Fibroblast of pulmonary artery (primary cell): ENCODE measurements at regions not wholly inside any gene's neighbourhood (a gene's known extent, or its start where the extent isn't known, plus 50 kb on each side); places are given as distances from the start of the nearest gene placed in this dataset.

Experiments
- DNase-seq: peaks from one replicate; pipeline ENCODE4 v3.0.0-alpha.2; 2010; ENCODE audit warnings: low read depth
- H3K4me3 ChIP-seq: replicated peaks from 2 replicates; pipeline ENCODE4 v1.5.1; 2011; ENCODE audit warnings: low read depth, mild to moderate bottlenecking, control low read depth, low read length, moderate library complexity
- TF ChIP-seq, protein P1 (sequence below): IDR thresholded peaks from 2 replicates; pipeline ENCODE4 v1.5.1; 2011; ENCODE audit warnings: mild to moderate bottlenecking, control low read depth, low read length, inconsistent platforms; ENCODE audit errors: missing control alignments

DNA sequence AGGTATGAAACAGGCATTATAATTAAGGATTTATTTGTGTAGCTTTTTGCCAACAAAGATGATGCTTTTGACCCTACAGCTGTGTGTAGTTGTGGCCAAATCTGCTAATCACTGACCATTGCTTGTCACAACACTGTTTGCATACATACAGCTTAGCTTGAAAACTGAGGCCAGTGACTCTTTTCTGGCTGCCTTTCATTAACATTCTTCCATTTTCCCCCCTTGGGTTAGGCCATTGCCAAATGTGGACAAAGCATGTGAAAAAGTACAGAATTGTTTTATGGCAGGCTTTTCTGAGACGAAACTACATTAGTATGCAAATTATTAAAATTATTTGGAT lies 263.3 kb downstream of the SLC16A7 start:
- no peak for DNase-seq
- TF ChIP-seq, protein P1, sequence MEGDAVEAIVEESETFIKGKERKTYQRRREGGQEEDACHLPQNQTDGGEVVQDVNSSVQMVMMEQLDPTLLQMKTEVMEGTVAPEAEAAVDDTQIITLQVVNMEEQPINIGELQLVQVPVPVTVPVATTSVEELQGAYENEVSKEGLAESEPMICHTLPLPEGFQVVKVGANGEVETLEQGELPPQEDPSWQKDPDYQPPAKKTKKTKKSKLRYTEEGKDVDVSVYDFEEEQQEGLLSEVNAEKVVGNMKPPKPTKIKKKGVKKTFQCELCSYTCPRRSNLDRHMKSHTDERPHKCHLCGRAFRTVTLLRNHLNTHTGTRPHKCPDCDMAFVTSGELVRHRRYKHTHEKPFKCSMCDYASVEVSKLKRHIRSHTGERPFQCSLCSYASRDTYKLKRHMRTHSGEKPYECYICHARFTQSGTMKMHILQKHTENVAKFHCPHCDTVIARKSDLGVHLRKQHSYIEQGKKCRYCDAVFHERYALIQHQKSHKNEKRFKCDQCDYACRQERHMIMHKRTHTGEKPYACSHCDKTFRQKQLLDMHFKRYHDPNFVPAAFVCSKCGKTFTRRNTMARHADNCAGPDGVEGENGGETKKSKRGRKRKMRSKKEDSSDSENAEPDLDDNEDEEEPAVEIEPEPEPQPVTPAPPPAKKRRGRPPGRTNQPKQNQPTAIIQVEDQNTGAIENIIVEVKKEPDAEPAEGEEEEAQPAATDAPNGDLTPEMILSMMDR, result no peak
- no peak overlapping the region for H3K4me3 ChIP-seq

DNA sequence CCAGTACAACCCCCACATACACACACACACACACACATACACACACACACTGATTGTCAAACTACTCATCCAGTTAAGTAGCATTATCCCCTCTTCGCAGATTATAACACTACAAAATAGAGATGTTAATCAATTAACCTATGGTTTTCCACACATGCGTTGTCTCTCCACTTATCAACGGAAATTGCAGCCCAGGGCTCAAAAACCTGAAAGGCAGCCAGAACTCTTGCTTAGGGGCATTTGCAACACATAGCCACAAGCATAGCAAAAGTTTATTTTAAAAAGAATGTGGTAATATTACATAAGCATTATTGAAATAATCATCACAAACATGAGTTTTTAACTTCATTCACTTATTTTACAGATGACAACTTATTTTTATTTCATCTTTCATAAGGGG lies 265.8 kb downstream of the SLC16A7 start:
- TF ChIP-seq, protein P1, result no peak
- H3K4me3 ChIP-seq, result no peak overlapping the region
- no peak for DNase-seq

DNA sequence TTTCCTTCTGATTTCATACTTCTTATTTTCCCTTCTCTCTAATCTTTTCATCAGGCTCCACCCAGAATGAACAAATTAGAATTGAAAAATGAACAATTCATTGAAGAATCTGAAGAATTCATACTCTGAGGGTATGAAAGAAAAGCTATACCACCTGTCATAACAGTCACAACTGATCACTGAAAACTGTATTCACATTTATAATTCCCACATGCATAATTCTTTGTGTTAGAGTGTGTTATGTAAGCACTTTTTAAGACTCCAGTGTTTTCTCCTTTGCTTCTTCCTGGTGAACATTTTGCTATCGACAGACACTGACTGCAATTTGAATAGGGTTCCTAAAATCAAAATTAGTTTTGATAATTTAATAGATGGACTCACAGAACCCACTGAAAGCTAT lies 271.2 kb downstream of the SLC16A7 start:
- no peak overlapping the region for H3K4me3 ChIP-seq
- DNase-seq, result no peak
- TF ChIP-seq, protein P1, result no peak

DNA sequence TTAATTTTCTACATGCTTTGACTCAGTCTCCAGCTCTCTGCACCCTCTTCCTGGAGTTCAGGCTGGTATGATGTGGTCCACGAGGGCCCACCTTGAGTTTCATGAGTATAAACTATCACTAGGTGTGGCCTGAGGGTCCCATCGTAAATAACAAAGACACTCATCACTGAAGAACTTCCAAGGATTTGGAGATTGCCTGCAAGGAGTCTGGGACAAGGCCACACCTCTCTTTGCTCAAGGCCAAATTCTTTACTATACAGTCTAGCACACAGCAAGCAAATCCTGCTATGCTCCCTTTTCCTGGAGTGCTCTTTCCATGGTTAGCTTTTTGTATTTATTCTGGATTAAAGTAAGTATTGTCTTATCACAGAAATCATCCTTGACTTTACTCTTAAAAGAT lies 271.9 kb downstream of the SLC16A7 start:
- TF ChIP-seq, protein P1, result no peak
- H3K4me3 ChIP-seq, result no peak overlapping the region
- DNase-seq, result no peak

DNA sequence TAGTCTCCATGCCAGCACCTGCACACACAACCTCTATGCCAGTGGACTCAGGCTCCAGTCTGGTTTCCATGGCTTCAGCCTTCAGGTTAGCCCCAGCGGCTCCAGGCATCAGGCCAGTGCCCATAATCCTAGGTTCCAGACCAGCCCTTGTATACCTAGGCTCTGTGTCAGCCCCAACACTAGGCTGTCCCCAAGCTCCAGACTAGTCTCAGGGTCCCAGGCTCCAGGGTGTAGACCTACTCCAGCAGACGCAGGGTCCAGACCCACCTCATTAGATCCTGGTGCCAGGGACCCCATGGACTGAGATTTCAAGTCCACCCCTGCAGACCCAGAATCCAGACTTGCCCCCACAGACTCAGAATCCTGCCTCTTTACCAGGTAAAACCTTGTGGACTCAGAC lies 275.9 kb downstream of the SLC16A7 start:
- DNase-seq, result no peak
- no peak overlapping the region for H3K4me3 ChIP-seq
- TF ChIP-seq, protein P1, result no peak

DNA sequence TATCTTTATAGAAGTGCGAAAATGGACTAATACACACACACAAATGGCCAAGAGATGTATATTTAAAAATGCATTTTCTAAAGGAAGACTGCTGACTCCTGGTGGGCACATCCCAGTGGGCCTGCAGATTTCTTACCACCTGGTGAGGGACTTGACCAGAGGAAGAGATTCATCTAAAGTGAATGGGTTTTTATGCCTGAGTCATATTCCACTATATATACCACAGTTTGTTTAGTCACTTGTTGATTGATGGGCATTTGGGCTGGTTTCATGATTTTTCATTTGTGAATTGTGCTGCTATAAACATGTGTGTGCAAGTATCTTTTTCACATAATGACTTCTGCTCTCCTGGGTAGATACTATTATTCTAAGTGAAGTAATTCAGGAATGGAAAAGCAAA lies 277.3 kb downstream of the SLC16A7 start:
- no peak for DNase-seq
- no peak overlapping the region for H3K4me3 ChIP-seq
- TF ChIP-seq, protein P1, result no peak

DNA sequence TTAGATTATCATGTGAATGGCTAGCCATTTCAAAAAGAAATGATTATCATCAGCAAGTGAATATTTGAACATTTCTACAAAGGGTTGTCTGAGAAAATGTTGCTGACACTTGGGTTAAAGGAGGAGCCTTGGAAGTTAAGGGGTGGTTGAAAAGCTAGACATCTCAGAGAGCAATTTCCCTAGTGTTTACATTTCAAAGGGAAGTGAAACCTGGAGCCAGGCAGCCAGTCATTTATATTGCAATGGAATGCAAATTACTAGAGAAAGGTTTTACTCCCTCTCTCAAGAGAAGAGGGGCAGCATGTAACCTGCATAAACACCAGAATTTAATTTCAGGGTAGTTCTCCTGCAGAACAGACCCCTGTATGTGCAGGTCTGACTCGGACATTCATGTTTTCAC lies 279.0 kb downstream of the SLC16A7 start:
- H3K4me3 ChIP-seq, result no peak overlapping the region
- TF ChIP-seq, protein P1, result no peak
- no peak for DNase-seq
